Neuronal stem cell (in vitro differentiated cells): ENCODE measurements at regions not wholly inside any gene's neighbourhood (a gene's known extent, or its start where the extent isn't known, plus 50 kb on each side); places are given as distances from the start of the nearest gene placed in this dataset.

Source experiments
- DNase-seq: peaks from one replicate; pipeline ENCODE4 v3.0.0-alpha.2; 2013; ENCODE audit warnings: low spot score
- H2AFZ ChIP-seq: one replicate; pipeline ENCODE4 v1.6.1; 2013; ENCODE audit warnings: mild to moderate bottlenecking, low read length, inconsistent platforms
- H2AK5ac ChIP-seq: 2 replicates; pipeline ENCODE4 v1.6.1; 2013; ENCODE audit warnings: low read depth, mild to moderate bottlenecking, inconsistent platforms, low read length, moderate library complexity, mixed read lengths
- H2BK120ac ChIP-seq: 2 replicates; pipeline ENCODE4 v1.6.1; 2013; ENCODE audit warnings: low read depth, mild to moderate bottlenecking, inconsistent platforms, low read length, moderate library complexity, mixed read lengths
- H2BK12ac ChIP-seq: one replicate; pipeline ENCODE4 v1.6.1; 2013; ENCODE audit warnings: low read length, inconsistent platforms
- H2BK15ac ChIP-seq: 2 replicates; pipeline ENCODE4 v1.6.1; 2013; ENCODE audit warnings: mild to moderate bottlenecking, low read length, inconsistent platforms, mixed read lengths
- H2BK5ac ChIP-seq: one replicate; pipeline ENCODE4 v1.6.1; 2013; ENCODE audit warnings: inconsistent platforms, mild to moderate bottlenecking, low read length, moderate library complexity
- H3K14ac ChIP-seq: one replicate; pipeline ENCODE4 v1.6.1; 2013; ENCODE audit warnings: low read length, inconsistent platforms
- H3K18ac ChIP-seq: 2 replicates; pipeline ENCODE4 v1.6.1; 2013; ENCODE audit warnings: low read length, inconsistent platforms
- H3K23ac ChIP-seq: 2 replicates; pipeline ENCODE4 v1.6.1; 2013; ENCODE audit warnings: low read depth, mild to moderate bottlenecking, mixed read lengths, low read length, inconsistent platforms; ENCODE audit not compliant: poor library complexity
- H3K27ac ChIP-seq: replicated peaks from 3 replicates; pipeline ENCODE4 v1.5.1; 2013; ENCODE audit warnings: low read length, inconsistent platforms
- H3K27me3 ChIP-seq, 3 experiments: 2 replicates each; pipeline ENCODE4 v1.6.1; 2013; ENCODE audit warnings: low read length in 3 of 3, mild to moderate bottlenecking in 2 of 3, inconsistent platforms in 1 of 3, low read depth in 1 of 3, mixed read lengths in 1 of 3, moderate library complexity in 1 of 3; ENCODE audit not compliant: control insufficient read depth in 3 of 3, insufficient read depth in 3 of 3
- H3K36me3 ChIP-seq, 2 donors: replicated peaks in 1 of 2; 2 replicates each; pipeline ENCODE4 v1.6.1; 2013; ENCODE audit warnings: low read length in 2 of 2; ENCODE audit not compliant: control insufficient read depth in 2 of 2, insufficient read depth in 2 of 2
- H3K4ac ChIP-seq: 2 replicates; pipeline ENCODE4 v1.6.1; 2013; ENCODE audit warnings: inconsistent platforms, mild to moderate bottlenecking, low read length, moderate library complexity
- H3K4me1 ChIP-seq, 2 donors: 1 replicate in 1 of 2; 2 replicates in 1 of 2; pipeline ENCODE4 v1.6.1; 2013; ENCODE audit warnings: low read length in 2 of 2, low read depth in 1 of 2; ENCODE audit not compliant: control insufficient read depth in 2 of 2, insufficient read depth in 1 of 2
- H3K4me2 ChIP-seq: one replicate; pipeline ENCODE4 v1.6.1; 2013; ENCODE audit warnings: mild to moderate bottlenecking, low read length, inconsistent platforms; ENCODE audit not compliant: insufficient read depth, poor library complexity, severe bottlenecking
- H3K4me3 ChIP-seq, 2 donors: 2 replicates each; pipeline ENCODE4 v1.5.1; 2013; ENCODE audit warnings: low read length in 2 of 2, mild to moderate bottlenecking in 2 of 2, inconsistent platforms in 1 of 2, moderate library complexity in 1 of 2
- H3K79me1 ChIP-seq: one replicate; pipeline ENCODE4 v1.6.1; 2013; ENCODE audit warnings: low read depth, mild to moderate bottlenecking, inconsistent platforms, low read length, moderate library complexity
- H3K9ac ChIP-seq: one replicate; pipeline ENCODE4 v1.6.1; 2013; ENCODE audit warnings: mild to moderate bottlenecking, low read depth, low read length, inconsistent platforms; ENCODE audit not compliant: poor library complexity
- H3K9me3 ChIP-seq, 2 donors: replicated peaks in 1 of 2; 2 replicates each; pipeline versions ENCODE3 to v1.6.1; 2013; ENCODE audit warnings: low read length in 2 of 2, mild to moderate bottlenecking in 2 of 2, inconsistent platforms in 1 of 2, low read depth in 1 of 2, mixed read lengths in 1 of 2, moderate library complexity in 1 of 2; ENCODE audit not compliant: control insufficient read depth in 2 of 2, insufficient read depth in 1 of 2
- H4K8ac ChIP-seq: one replicate; pipeline ENCODE4 v1.6.1; 2013; ENCODE audit warnings: low read depth, mild to moderate bottlenecking, inconsistent platforms, low read length, moderate library complexity
- H4K91ac ChIP-seq: one replicate; pipeline ENCODE4 v1.6.1; 2013; ENCODE audit warnings: low read length, low read depth, mild to moderate bottlenecking, inconsistent platforms; ENCODE audit not compliant: poor library complexity
- WGBS, 2 donors: extraction: QIAGEN DNeasy Blood & Tissue Kit; methylation state at CpG; one replicate each; pipeline ENCODE4 v1.1.7; 2013; ENCODE audit warnings: missing lambda C conversion rate in 2 of 2, mixed read lengths in 1 of 2; ENCODE audit not compliant: insufficient read length in 2 of 2, insufficient replicate concordance in 1 of 2; ENCODE audit errors: extremely low coverage in 2 of 2; 5-methylcytosine and 5-hydroxymethylcytosine counted together

DNA sequence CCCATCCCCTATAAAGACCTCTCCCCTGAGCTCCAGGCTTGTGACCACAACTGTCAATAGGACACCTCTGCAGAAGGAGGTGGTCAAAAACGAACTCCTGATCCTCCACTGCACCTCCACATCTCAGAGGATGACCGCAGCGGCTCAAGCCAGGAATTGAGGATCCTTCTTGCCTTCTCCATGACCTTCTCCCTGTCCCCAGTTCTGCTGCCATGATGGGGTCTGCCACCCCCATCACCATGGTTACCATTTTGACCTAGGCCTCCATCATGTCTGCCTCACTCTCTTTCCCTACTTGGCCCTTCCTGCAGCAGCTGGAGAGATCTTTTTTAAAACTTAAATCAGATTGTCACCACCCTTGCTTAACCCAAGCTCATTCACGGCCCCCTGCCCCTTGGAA is 81.3 kb upstream of the LINGO1 start:
- peak overlapping the region; percentile 5 for H3K18ac ChIP-seq
- H3K14ac ChIP-seq: no peak overlapping the region
- no peak overlapping the region for H3K4ac ChIP-seq
- H3K23ac ChIP-seq: peak overlapping the region; percentile 39
- no peak overlapping the region for H4K91ac ChIP-seq
- no peak overlapping the region for H3K27ac ChIP-seq
- peaks cover 0 to 8% of the 10 kb centered on the region in 2 donors for H3K4me1 ChIP-seq
- H3K4me3 ChIP-seq: no peak overlapping the region
- H2BK120ac ChIP-seq: no peak overlapping the region
- H3K9ac ChIP-seq: no peak overlapping the region
- no peak overlapping the region for H2BK15ac ChIP-seq
- H2AFZ ChIP-seq: no peak overlapping the region
- H3K36me3 ChIP-seq: no peaks in the 10 kb centered on the region
- H3K9me3 ChIP-seq: no peaks in the 10 kb centered on the region
- H2AK5ac ChIP-seq: no peak overlapping the region
- peaks cover 0 to 17% (median 0%) of the 10 kb centered on the region in 3 experiments for H3K27me3 ChIP-seq
- no CpG with 5 or more reads among the region's 4 CpGs for WGBS, 2 donors
- no peak overlapping the region for H3K4me2 ChIP-seq
- no peak overlapping the region for H2BK12ac ChIP-seq
- no peak overlapping the region for H2BK5ac ChIP-seq
- DNase-seq: no peak
- H3K79me1 ChIP-seq: peaks cover 3% of the 10 kb centered on the region
- H4K8ac ChIP-seq: no peak overlapping the region

DNA sequence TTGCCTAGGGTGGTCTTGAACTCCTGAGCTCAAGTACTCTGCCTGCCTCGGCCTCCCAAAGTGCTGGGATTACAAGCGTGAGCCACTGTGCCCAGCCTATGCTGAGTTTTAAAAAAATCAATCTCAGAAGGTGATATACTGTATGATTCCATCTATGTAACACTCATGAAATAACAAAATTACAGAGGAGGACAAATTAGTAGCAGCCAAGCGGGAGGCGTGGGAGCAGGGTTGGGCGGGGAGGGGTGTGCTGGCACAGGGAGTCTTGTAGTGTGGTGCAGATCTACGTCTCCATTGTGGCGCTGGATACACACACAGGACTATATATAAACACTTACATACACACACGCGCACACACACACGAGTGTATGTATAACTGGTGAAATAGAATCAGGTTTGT is 80.6 kb upstream of the LINGO1 start:
- Histone ChIP-seq H2BK120ac (no peak overlapping the region), H3K9me3 (no peaks in the 10 kb centered on the region), H3K9ac (no peak overlapping the region), H3K23ac (no peak overlapping the region), H2BK15ac (no peak overlapping the region), H3K4me3 (no peak overlapping the region), H4K91ac (no peak overlapping the region), H4K8ac (no peak overlapping the region), H2BK5ac (no peak overlapping the region), H2AK5ac (no peak overlapping the region), H3K79me1 (peaks cover 3% of the 10 kb centered on the region), H3K27me3 (peaks cover 0 to 12% (median 0%) of the 10 kb centered on the region in 3 experiments), H3K4ac (no peak overlapping the region), H3K27ac (no peak overlapping the region), H2AFZ (no peak overlapping the region), H3K4me2 (no peak overlapping the region), H2BK12ac (no peak overlapping the region), H3K18ac (no peak overlapping the region), H3K36me3 (no peaks in the 10 kb centered on the region), H3K4me1 (peaks cover 0 to 8% of the 10 kb centered on the region in 2 donors), H3K14ac (no peak overlapping the region)
- DNase-seq: no peak
- no CpG with 5 or more reads among the region's 10 CpGs for WGBS, 2 donors

DNA sequence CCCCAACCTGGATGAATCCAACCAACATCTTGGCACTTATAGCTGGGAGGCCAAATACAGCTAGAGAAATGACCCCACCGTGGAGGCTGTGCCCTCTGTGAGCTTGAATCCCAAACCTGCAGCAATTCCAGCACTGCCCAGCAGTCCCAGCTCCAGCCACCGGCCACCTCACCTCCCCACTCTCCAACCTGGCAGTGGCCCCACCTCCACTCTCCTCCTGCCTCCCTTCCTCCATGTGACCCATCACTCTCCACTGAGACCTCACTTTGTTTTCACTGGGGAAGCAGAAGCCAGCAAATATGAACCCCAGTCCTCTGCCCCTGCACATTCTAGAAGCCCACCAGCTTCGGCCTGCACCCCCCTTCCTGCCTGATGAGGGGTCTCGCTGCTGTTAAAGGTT is 79.7 kb upstream of the LINGO1 start:
- Histone ChIP-seq H3K23ac (no peak overlapping the region), H3K4me1 (peaks cover 0 to 8% of the 10 kb centered on the region in 2 donors), H2AK5ac (peak overlapping the region; percentile 8), H3K18ac (no peak overlapping the region), H2BK15ac (no peak overlapping the region), H3K9ac (no peak overlapping the region), H2BK120ac (no peak overlapping the region), H3K4ac (no peak overlapping the region), H3K27ac (no peak overlapping the region), H4K8ac (no peak overlapping the region), H3K9me3 (no peaks in the 10 kb centered on the region), H2AFZ (no peak overlapping the region), H3K27me3 (peaks cover 0 to 5% (median 0%) of the 10 kb centered on the region in 3 experiments), H2BK5ac (no peak overlapping the region), H3K14ac (no peak overlapping the region), H3K4me3 (no peak overlapping the region), H4K91ac (no peak overlapping the region), H3K36me3 (no peaks in the 10 kb centered on the region), H3K4me2 (no peak overlapping the region), H2BK12ac (no peak overlapping the region), H3K79me1 (peaks cover 3% of the 10 kb centered on the region)
- no peak for DNase-seq
- WGBS, 2 donors: no CpG with 5 or more reads among the region's 4 CpGs

DNA sequence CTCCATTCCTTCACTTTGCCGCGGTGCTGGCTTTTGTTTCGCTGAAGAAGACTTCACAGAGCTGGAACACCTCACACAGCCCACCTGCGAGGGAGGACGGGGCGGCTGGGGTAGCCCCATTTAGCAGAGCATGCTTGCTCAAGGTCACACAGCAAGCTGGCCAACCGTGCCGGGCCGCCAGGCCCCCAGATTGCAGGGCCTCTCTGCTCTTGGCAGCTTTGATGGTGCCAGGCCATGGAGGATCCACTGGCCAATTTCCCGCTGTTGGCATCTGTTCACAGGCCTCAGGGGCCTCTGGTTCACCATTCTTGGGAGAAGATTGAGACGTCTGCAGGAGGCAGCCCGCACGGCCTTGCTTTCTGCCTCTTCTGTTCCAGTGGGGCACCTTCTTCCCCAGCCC is 77.9 kb upstream of the LINGO1 start:
- Histone ChIP-seq H3K4me2 (no peak overlapping the region), H3K9me3 (no peaks in the 10 kb centered on the region), H3K27me3 (peaks cover 0 to 3% (median 0%) of the 10 kb centered on the region in 3 experiments), H4K8ac (no peak overlapping the region), H2AFZ (no peak overlapping the region), H3K18ac (no peak overlapping the region), H3K36me3 (no peaks in the 10 kb centered on the region), H3K4me3 (no peak overlapping the region), H3K4me1 (peaks cover 0 to 8% of the 10 kb centered on the region in 2 donors), H2BK12ac (no peak overlapping the region), H3K14ac (no peak overlapping the region), H4K91ac (no peak overlapping the region), H3K27ac (no peak overlapping the region), H3K4ac (no peak overlapping the region), H3K9ac (no peak overlapping the region), H2BK5ac (no peak overlapping the region), H2AK5ac (no peak overlapping the region), H2BK15ac (no peak overlapping the region), H3K79me1 (peaks cover 3% of the 10 kb centered on the region), H3K23ac (no peak overlapping the region), H2BK120ac (no peak overlapping the region)
- WGBS, 2 donors: no CpG with 5 or more reads among the region's 13 CpGs
- no peak for DNase-seq
